ENCODE measurements at regions not wholly inside any gene's neighbourhood (a gene's known extent, or its start where the extent isn't known, plus 50 kb on each side); places are given as distances from the start of the nearest gene placed in this dataset.

DNA sequence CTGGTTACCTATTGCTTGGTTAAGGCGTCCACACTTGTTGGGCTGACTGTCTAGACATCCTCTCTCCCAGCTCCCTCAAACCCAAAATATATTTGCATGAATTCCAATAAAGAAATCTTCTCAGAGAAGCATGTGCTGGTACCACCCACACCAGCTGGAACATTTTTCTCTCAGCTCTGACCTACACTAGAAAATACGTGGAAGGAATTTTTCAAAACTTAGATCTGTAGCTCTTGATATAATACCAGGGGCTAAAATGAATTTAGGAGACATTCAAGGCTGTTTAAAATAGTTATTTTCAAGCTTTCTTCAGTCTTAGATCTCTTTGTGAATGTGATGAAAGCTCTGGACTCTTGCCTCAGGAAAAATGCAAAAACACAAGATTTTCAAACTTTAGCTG is 590.4 kb downstream of the PDCD6IP start (continued):
- TF ChIP-seq NR2C1 (IDR thresholded peaks at IDR 0.05) (no peak), CEBPB (IDR thresholded peaks at IDR 0.05; ENCODE audit: borderline replicate concordance in 1 of 2, low read depth in 2 of 2, low read length in 2 of 2) (no peak), STAT1 (conservative IDR thresholded peaks at IDR 0.05) (no peak), NFYA (IDR thresholded peaks at IDR 0.05; ENCODE audit: borderline replicate concordance, low read depth, low read length) (no peak), GABPA (IDR thresholded peaks at IDR 0.05; ENCODE audit: low read depth) (no peak)

- no peak overlapping the region for H3K4me3 ChIP-seq
- in situ Hi-C loops (cut with MboI) (no loop called here), intact Hi-C loops (cut with micrococcal nuclease; ENCODE audit: unreplicated experiment) (loop anchor here (10.0 kb wide), 1 partner anchor 510 kb away; no protein-coding TSS in a partner anchor)
- FAIRE-seq (no peak), DNase-seq (ENCODE audit: low read depth, low spot score) (no peak), ATAC-seq (peak; percentile 70)
- 0% methylated on average over 1 of the region's 2 CpGs for WGBS (ENCODE audit: insufficient coverage, insufficient replicate concordance, low lambda C conversion rate, missing lambda C conversion rate)
- no peak overlapping the region for H3K27ac ChIP-seq (ENCODE audit: control insufficient read depth, insufficient read depth)
- ChIA-PET SMC1A (ENCODE audit: uncharacterized antibody, unreplicated experiment) (interaction anchor here (0.6 kb wide), 1 partner anchor 108 kb away, joined by 3 read pairs; no protein-coding TSS in a partner anchor), POLR2A (no interaction called here), CTCF (no interaction called here), RAD21 (ENCODE audit: unreplicated experiment) (no interaction called here)
- no peaks in the 10 kb centered on the region; the same call in 2 of the 3 replicates for H3K9me3 ChIP-seq (replicated peaks; ENCODE audit: control insufficient read depth, insufficient read depth, low read length)
- no peaks in the 10 kb centered on the region for H3K4me1 ChIP-seq (ENCODE audit: control insufficient read depth, insufficient read depth, low read length)
- no peak overlapping the region for H2AFZ ChIP-seq (ENCODE audit: control insufficient read depth, low read depth, low read length)
- no peaks in the 10 kb centered on the region for H3K36me3 ChIP-seq (ENCODE audit: control insufficient read depth in 2 of 2, insufficient read depth in 2 of 2, low read length in 1 of 2)
- no peak overlapping the region for H3K9ac ChIP-seq (ENCODE audit: control insufficient read depth, insufficient read depth, low read length)
- H3K27me3 ChIP-seq (replicated peaks in 1 of 2; ENCODE audit: control insufficient read depth in 2 of 2, insufficient read depth in 2 of 2, low read length in 1 of 2) = no peaks in the 10 kb centered on the region
- H4K20me1 ChIP-seq (ENCODE audit: control insufficient read depth, insufficient read depth) = no peaks in the 10 kb centered on the region
- H3K4me2 ChIP-seq (ENCODE audit: control insufficient read depth, insufficient read depth) = no peak overlapping the region
- H3K79me2 ChIP-seq (ENCODE audit: control insufficient read depth, insufficient read depth, low read length) = no peaks in the 10 kb centered on the region
- BruUV-seq (replicated peaks) = no TSS peak
- TF ChIP-seq, protein P1, sequence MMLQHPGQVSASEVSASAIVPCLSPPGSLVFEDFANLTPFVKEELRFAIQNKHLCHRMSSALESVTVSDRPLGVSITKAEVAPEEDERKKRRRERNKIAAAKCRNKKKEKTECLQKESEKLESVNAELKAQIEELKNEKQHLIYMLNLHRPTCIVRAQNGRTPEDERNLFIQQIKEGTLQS (IDR thresholded peaks at IDR 0.05; ENCODE audit: borderline replicate concordance, extremely low read depth, low read depth, low read length) = no peak
- TF ChIP-seq, protein P2, sequence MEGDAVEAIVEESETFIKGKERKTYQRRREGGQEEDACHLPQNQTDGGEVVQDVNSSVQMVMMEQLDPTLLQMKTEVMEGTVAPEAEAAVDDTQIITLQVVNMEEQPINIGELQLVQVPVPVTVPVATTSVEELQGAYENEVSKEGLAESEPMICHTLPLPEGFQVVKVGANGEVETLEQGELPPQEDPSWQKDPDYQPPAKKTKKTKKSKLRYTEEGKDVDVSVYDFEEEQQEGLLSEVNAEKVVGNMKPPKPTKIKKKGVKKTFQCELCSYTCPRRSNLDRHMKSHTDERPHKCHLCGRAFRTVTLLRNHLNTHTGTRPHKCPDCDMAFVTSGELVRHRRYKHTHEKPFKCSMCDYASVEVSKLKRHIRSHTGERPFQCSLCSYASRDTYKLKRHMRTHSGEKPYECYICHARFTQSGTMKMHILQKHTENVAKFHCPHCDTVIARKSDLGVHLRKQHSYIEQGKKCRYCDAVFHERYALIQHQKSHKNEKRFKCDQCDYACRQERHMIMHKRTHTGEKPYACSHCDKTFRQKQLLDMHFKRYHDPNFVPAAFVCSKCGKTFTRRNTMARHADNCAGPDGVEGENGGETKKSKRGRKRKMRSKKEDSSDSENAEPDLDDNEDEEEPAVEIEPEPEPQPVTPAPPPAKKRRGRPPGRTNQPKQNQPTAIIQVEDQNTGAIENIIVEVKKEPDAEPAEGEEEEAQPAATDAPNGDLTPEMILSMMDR (IDR thresholded peaks at IDR 0.05 in 2 of 3, conservative IDR thresholded peaks at IDR 0.05 in 1 of 3; ENCODE audit: control insufficient read depth in 2 of 3, extremely low read depth in 1 of 3, insufficient read depth in 1 of 3, low read depth in 3 of 3, low read length in 3 of 3) = peak in 1 of 3 experiments; percentile 9; a peak in 1 of 6 replicates
These were observed 596.7 kb downstream of the PDCD6IP start for GRCh38 chr3:34394978-34395748.
